SK-N-DZ (cell line): ENCODE measurements at regions not wholly inside any gene's neighbourhood (a gene's known extent, or its start where the extent isn't known, plus 50 kb on each side); places are given as distances from the start of the nearest gene placed in this dataset.

Experiments used
- DNase-seq: peaks from one replicate; pipeline ENCODE4 v3.0.0-alpha.2; 2015; ENCODE audit warnings: low spot score

DNA sequence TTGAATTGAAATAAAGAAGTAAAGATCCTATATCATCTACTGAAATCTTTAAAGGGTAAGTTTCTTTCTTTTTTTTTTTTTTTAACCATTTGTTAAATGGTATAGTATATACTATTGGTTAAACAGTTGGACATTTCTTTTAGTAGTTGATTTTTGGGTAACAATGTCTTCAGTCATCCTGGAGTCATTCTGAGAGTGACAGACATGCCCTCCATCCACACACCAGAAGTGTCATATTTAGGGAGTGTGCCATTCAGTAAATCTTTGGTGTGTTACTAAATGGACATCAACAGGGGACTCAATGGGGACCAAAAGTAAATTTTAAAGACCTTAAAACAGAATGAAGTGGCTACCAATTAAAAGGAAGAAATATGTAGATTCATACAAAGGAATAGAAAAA, 50.8 kb upstream of the SLC39A10 start:
- no peak for DNase-seq

GRCh38 chr2:195604706-195605105, 52.3 kb upstream of the SLC39A10 start:
- no peak for DNase-seq

- DNase-seq, result no peak
Observed at GRCh38 chr2:195603998-195604397, 53.0 kb upstream of the SLC39A10 start.

DNA sequence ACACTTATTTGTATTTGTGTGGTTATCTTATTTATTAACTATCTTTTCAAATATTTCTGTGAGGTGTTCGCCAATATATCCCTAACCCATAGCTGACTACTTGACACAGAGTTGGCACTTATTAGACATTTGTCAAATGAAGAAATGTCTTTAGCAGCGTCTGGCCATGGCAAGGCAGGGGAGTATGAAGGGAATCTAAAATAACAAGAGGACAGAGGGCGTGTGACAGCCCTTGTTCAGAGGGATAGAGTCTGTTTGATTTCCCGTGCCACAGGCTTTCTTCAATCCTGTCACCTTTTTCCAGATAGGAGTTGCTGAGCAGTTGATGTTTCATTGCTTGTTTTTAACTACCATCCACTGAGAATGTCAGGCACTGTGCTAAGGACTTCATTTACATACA, 53.6 kb upstream of the SLC39A10 start:
- DNase-seq, result no peak

- DNase-seq, result no peak
Observed at GRCh38 chr2:195602687-195603086, 54.3 kb upstream of the SLC39A10 start.

DNA sequence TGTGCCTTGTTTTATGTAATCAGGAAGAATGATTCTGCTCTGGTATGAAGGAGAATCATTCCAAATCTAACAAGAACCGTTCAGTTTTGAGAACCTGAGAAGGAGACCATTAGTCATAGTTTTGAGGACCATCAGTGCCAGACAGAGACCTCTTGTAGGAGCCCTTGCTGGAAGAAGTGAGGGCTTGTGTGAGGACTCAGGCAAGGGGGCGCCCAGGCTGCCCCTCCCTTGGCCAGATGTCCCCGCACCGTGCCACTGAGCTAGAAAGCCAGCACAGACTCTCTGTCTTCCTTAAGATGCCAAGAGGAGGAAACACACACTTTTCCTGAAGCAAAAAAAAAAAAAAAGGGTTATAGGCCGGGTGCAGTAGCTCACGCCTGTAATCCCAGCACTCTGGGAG, 55.7 kb upstream of the SLC39A10 start:
- DNase-seq, result no peak

DNA sequence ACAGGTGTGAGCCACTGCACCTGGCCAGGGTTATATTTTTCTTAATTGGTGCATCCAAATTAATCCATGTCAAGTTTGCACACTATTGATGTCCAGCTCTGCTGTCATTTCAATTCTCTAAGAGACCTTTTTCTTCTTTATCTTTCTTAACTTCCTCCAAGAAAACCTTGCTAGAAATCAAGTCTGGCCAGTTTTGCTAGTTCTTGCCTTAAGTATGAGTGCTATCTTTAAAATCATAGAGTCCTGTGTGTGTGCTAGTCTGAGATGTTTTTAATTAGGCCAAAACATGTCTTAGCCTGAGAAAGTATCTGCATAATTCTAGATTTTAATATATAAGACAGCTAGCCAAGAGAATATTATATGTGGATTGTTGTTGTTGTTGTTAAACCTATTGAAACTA, 56.2 kb upstream of the SLC39A10 start:
- DNase-seq, result no peak

DNA sequence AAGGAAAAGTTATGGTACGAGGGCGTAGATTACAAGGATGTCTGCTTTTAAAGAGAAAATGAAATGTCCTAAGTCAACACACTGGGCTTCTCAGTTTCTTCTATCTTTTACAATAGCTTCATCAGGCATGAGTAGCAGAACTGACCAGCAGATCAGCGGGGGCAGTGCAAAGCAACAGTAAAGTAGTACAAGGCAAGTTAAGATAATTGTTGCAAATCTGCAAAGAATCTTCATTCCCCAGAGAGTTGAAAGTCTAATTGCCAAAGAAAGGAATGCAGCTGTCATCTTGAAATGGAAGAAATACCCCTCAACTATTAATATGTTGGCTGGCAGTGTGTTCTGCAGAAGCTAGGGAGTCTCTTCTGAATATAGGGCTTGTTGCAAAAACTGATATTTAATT, 60.2 kb upstream of the SLC39A10 start:
- no peak for DNase-seq

DNA sequence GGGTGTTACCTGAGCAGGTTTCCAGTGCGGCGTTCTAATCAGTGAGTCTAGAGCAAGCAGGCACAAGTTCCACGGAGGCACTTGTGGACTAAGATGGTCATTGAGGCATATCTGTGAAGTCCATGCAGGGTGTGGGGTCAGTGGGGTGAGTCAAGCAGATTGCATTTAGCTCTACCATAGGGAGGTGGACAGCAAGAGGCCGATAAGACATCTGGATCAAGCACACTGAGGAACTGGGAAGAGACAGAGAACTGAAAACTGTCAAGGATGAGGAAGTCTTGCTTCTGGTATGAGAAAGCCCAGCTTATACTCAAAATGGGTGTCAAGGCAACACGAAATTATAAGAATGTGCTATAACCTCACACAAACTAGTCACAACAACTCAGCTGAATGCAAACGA, 61.2 kb upstream of the SLC39A10 start:
- no peak for DNase-seq

GRCh38 chr2:195594919-195595694, 61.9 kb upstream of the SLC39A10 start:
- DNase-seq, result no peak

- DNase-seq, result no peak
Observed at GRCh38 chr2:195594248-195594647, 62.8 kb upstream of the SLC39A10 start.

DNA sequence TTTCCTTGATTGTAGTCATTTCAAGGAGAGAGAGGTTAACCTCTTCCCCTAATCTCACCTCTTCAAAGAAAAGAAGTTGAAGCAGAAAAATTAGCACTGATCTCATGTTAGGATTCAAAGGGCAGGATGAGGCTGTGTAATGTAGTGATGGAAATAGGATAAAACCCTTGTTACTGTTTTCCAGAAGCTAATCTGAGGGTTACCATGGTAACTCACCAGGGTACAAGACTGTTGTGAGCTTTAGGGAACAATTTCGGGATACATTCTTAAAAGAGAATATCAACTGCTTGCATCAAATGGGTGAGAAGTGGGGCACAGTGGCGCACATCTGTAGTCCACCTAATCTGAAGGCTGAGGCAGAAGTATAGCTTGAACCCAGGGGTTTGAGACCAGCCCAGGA, 64.9 kb upstream of the SLC39A10 start:
- no peak for DNase-seq

DNA sequence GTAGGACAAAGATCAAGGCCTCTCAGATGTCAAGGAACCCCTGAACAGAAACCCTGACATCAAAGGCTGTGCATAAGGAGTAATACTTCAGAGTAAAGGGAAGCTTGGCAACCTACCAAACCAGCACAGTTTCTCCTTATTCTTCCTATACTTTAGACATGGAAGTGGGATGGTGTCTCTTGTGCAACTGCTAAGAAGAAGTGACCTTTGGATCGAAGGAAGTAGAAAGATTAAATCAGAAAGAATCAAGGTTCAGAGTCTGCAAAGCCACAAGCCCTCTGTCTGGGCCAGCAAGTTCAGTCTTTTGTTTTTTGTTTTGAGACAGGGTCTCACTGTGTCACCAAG, 66.2 kb upstream of the SLC39A10 start:
- DNase-seq, result no peak

- no peak for DNase-seq
Observed at GRCh38 chr2:195590199-195590860, 66.7 kb upstream of the SLC39A10 start.

- no peak for DNase-seq
Observed at GRCh38 chr2:195587966-195588365, 69.1 kb upstream of the SLC39A10 start.

DNA sequence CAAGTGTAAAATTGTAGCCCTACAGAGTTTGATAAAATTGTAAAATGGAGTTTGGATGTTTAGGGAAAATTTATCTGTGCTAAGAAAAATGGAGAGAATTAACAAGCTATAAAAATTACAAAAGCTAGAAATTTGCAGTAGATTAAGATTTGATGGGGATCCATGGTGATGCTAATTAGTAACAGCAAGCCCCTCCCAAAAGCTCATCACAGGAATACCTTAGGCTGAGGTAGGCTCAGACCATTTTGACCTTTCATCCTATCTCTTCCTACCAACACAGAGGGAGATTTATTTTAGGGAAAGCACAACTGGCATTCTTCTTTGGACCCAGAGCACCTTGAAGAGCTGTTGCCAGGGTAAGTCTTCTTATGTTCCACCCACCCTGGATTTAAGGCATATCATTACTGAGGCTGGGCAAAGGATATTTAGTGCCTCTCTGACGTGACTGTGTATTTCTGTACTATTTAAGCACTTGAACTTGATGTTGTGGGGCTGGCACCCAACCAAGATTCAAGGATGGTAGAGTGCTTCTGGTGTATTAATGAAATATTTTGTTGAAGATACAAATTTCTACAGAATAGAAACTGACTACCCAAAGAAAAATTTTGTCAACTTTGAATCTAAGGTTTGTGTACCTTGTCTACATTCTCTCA, 70.8 kb upstream of the SLC39A10 start:
- no peak for DNase-seq

DNA sequence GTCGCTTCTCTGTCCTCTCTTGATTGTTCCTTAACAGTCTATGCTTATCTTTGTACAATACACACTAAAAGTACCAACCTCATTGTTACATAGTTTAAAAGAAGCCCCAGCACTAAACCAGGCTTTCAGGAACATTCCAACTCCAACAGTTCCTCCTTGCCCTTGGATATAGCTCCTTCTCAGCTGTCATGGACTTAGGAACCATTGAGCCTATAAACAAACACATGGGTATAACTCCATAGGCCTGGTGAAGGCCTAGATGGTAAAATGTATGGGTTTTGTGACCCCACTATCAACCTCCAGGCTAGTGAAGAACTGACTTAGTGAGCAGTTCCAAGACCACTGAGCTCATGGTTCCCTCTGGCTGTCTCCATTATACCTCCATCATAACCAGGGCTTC, 74.8 kb upstream of the SLC39A10 start:
- no peak for DNase-seq

- no peak for DNase-seq
Observed at GRCh38 chr2:195579776-195580555, 77.1 kb upstream of the SLC39A10 start.

DNA sequence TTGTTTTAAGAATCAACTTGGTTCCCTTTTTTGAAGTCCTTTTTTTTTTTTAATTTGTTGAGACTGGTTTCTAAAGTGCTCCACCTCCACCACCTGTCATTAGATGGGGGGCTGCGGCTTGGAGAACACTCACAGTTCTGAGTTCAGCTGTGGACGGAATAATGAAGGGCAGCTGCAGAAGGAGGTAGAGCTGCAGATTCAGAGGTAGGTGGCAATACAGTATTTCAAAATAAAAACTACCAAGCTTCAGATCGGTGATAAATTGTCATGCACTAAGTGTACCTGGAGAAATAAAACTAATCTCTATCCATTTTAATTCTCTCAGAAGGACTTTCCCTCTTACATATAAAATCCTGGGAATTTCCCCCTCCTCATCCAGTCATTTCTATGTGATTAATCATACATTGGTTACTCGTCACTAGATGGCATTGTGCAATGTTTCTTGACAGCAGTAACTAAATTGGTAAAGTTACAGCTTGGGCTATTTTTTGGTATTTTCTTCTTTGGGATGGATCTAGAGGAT, 81.1 kb upstream of the SLC39A10 start:
- DNase-seq, result no peak

- DNase-seq, result no peak
Observed at GRCh38 chr2:195575016-195575415, 82.0 kb upstream of the SLC39A10 start.

DNA sequence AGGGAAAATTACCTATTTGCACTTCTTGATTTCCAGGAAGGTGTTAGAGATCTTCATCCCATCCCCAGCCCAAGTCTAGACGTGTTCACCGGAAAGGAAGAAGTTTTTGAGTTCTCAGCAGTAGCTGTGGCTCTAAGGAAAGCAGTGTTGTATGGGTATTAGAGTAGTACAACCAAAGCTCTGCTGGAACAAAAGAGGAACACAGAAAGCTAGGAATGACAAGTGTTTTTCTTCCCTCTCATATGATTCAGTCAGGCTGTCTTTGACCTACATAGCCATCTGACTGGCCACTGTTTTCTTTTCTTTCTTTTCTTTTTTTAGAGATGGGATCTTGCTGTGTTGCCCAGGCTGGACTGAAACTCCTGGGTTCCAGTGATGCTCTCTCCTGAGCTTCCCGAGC, 82.7 kb upstream of the SLC39A10 start:
- no peak for DNase-seq
